Endodermal cell (in vitro differentiated cells): ENCODE measurements at regions not wholly inside any gene's neighbourhood (a gene's known extent, or its start where the extent isn't known, plus 50 kb on each side); places are given as distances from the start of the nearest gene placed in this dataset.
A peak's percentile ranks its signal among the peaks of the same experiment; 100 is the strongest.

Experiments
- DNase-seq: peaks from one replicate; pipeline ENCODE4 v3.0.0-alpha.2; 2017
- H3K27ac ChIP-seq: 2 replicates; pipeline ENCODE4 v1.5.1; 2013; ENCODE audit warnings: mild to moderate bottlenecking, low read depth, low read length, moderate library complexity
- H3K27me3 ChIP-seq: 2 replicates; pipeline ENCODE4 v1.6.1; 2013; ENCODE audit warnings: mild to moderate bottlenecking, low read length, moderate library complexity; ENCODE audit not compliant: insufficient read depth, control insufficient read depth, poor library complexity, severe bottlenecking
- H3K36me3 ChIP-seq: 2 replicates; pipeline ENCODE4 v1.7.0; 2013; ENCODE audit warnings: mild to moderate bottlenecking, low read length, moderate library complexity; ENCODE audit not compliant: control insufficient read depth, insufficient read depth
- H3K4me1 ChIP-seq: one replicate; pipeline ENCODE4 v1.7.0; 2013; ENCODE audit warnings: low read length; ENCODE audit not compliant: control insufficient read depth, insufficient read depth
- H3K4me3 ChIP-seq: 2 replicates; pipeline ENCODE4 v1.5.1; 2013; ENCODE audit warnings: mild to moderate bottlenecking, low read length, moderate library complexity
- H3K9ac ChIP-seq: 2 replicates; pipeline ENCODE4 v1.6.1; 2013; ENCODE audit warnings: mild to moderate bottlenecking, low read length, moderate library complexity; ENCODE audit not compliant: poor library complexity, severe bottlenecking; ENCODE audit errors: extremely low read depth
- H3K9me3 ChIP-seq: 2 replicates; pipeline ENCODE4 v1.6.1; 2013; ENCODE audit warnings: mild to moderate bottlenecking, low read length, moderate library complexity; ENCODE audit not compliant: control insufficient read depth
- H3K27ac Mint-ChIP-seq: 2 replicates; pipeline ENCODE4 v1.8.0; 2020; ENCODE audit warnings: mixed read lengths
- H3K27me3 Mint-ChIP-seq: 2 replicates; pipeline ENCODE4 v1.8.0; 2021; ENCODE audit warnings: mild to moderate bottlenecking, mixed read lengths; ENCODE audit not compliant: insufficient read depth
- H3K36me3 Mint-ChIP-seq: 2 replicates; pipeline ENCODE4 v1.8.0; 2020; ENCODE audit warnings: low read depth, mixed read lengths
- H3K4me1 Mint-ChIP-seq: 2 replicates; pipeline ENCODE4 v1.8.0; 2020; ENCODE audit warnings: mixed read lengths
- H3K4me3 Mint-ChIP-seq: 2 replicates; pipeline ENCODE4 v1.8.0; 2020; ENCODE audit warnings: mild to moderate bottlenecking, moderate library complexity, mixed read lengths
- H3K9me3 Mint-ChIP-seq: 2 replicates; pipeline ENCODE4 v1.8.0; 2020; ENCODE audit warnings: mild to moderate bottlenecking, mixed read lengths
- WGBS, 2 experiments: methylation state at CpG; one replicate each; pipeline versions ENCODE4 v1.1.5 to v1.1.7; 2013; ENCODE audit warnings: missing lambda C conversion rate in 2 of 2, mixed read lengths in 1 of 2; ENCODE audit not compliant: insufficient coverage in 1 of 2, insufficient read length in 1 of 2; 5-methylcytosine and 5-hydroxymethylcytosine counted together
- TF ChIP-seq, protein P1 (sequence below): fragments of 200-600 bp; sonication (generic); conservative IDR thresholded peaks from 2 replicates; pipeline ENCODE4 v1.5.0; 2021; ENCODE audit warnings: antibody characterized with exemption, mild to moderate bottlenecking

DNA sequence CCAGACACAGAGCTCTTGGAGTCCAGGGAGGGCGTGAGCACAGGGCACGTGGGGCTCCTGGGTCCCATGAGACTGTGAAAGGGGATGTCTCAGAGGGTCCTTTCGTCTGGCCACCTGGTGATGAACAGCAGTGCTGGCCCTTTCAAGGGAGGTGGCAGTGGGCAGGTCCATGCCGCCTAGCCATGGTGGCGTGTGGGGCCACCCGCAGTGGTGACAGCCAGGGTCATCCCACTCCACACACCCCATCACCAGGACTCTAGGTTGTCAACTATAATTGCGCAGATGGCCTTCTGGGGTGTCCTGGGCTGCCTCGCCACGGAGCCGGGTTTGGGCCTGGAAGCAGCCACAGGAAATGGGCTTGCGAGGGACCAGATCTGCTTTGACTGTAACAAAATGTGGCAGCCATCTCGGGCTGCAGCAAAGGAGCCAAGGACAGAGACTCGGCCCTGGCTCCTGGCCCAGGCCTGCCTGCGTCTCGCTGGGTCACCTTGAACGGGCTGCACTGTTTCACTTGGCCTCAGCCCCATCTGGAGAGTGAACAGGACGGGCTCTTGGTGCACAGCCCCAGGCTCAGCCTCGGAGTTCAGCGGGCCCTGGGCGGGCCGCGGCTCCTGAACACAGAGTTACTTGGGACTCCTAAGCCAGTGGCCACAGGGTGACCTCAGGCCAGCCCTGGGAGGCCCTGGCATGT lies 1350.5 kb downstream of the BRD1 start:
- H3K27ac ChIP-seq: no peak overlapping the region
- Mint-ChIP-seq H3K4me1 (no peaks in the 10 kb centered on the region), H3K4me3 (no peak overlapping the region), H3K9me3 (no peaks in the 10 kb centered on the region), H3K27me3 (peaks cover under 1% of the 10 kb centered on the region), H3K27ac (no peak overlapping the region), H3K36me3 (no peaks in the 10 kb centered on the region)
- WGBS, 2 experiments: 93 to 99% methylated on average over 18 to 22 of the region's 22 CpGs
- TF ChIP-seq, protein P1, sequence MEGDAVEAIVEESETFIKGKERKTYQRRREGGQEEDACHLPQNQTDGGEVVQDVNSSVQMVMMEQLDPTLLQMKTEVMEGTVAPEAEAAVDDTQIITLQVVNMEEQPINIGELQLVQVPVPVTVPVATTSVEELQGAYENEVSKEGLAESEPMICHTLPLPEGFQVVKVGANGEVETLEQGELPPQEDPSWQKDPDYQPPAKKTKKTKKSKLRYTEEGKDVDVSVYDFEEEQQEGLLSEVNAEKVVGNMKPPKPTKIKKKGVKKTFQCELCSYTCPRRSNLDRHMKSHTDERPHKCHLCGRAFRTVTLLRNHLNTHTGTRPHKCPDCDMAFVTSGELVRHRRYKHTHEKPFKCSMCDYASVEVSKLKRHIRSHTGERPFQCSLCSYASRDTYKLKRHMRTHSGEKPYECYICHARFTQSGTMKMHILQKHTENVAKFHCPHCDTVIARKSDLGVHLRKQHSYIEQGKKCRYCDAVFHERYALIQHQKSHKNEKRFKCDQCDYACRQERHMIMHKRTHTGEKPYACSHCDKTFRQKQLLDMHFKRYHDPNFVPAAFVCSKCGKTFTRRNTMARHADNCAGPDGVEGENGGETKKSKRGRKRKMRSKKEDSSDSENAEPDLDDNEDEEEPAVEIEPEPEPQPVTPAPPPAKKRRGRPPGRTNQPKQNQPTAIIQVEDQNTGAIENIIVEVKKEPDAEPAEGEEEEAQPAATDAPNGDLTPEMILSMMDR: no peak
- H3K9me3 ChIP-seq: no peaks in the 10 kb centered on the region
- H3K36me3 ChIP-seq: no peaks in the 10 kb centered on the region
- H3K9ac ChIP-seq: no peak overlapping the region
- H3K4me3 ChIP-seq: no peak overlapping the region
- DNase-seq: peak; percentile 27
- H3K27me3 ChIP-seq: no peaks in the 10 kb centered on the region
- no peaks in the 10 kb centered on the region for H3K4me1 ChIP-seq

DNA sequence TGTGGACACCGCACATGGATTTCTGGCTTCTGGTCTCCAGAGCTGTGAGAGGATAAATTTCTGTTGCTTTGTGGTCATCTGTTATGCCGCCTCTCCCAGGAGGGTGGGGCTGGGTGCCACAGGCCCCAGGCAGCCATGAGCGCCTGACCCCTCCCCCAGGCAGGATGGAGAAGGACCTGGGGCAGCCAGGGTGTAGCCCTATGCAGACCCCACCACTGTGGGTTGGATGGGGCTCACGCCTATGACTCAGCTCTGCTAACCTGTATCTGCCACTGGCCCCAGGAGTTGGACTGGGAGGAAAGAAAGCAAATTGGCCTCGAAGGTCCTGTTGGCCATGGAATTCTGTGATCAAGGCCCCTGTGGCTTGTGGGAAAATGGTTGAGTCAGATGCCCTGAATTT lies 1351.1 kb downstream of the BRD1 start:
- no peaks in the 10 kb centered on the region for H3K36me3 ChIP-seq
- H3K9me3 ChIP-seq: no peaks in the 10 kb centered on the region
- TF ChIP-seq, protein P1: no peak
- Mint-ChIP-seq H3K27me3 (peaks cover 3% of the 10 kb centered on the region), H3K4me3 (no peak overlapping the region), H3K4me1 (no peaks in the 10 kb centered on the region), H3K36me3 (no peaks in the 10 kb centered on the region), H3K9me3 (no peaks in the 10 kb centered on the region), H3K27ac (no peak overlapping the region)
- H3K27me3 ChIP-seq: no peaks in the 10 kb centered on the region
- peak; percentile 35 for DNase-seq
- no peak overlapping the region for H3K4me3 ChIP-seq
- H3K9ac ChIP-seq: no peak overlapping the region
- H3K4me1 ChIP-seq: no peaks in the 10 kb centered on the region
- no peak overlapping the region for H3K27ac ChIP-seq
- 92 to 96% methylated on average over 4 to 5 of the region's 5 CpGs for WGBS, 2 experiments

DNA sequence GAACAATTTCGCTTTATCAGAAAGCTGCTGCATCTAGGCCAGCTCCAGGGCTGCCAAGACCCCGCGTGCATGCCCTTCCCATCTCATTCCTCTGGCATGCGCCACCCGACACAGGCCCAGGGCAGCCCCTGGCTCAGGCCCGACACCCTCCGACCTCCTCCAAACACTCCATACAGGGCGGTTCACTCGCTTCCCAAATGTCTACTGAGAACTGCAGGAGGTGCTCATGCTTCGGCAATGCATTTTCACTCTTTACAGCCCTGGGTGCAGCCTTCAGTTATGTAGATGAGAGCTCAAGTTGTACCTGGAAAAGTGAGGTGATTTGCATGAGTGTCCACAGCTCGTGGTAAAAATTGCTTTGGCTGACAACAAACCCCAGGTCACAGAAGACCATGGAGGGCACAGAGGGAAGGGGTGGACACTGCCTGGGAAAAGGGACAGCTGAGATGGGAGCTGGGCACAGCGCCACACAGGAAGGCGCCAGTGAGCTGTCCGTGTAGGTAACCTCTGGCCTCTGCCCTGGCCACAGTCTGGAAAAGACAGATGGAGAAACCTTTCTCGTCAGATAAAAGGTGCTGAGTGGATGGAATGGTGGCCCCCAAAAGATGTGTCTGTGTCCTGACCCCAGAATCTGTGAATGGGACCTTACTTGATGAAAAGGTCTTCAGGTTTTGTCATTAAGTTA lies 1351.9 kb downstream of the BRD1 start:
- H3K4me1 ChIP-seq: no peaks in the 10 kb centered on the region
- no peaks in the 10 kb centered on the region for H3K9me3 Mint-ChIP-seq
- peaks cover 3% of the 10 kb centered on the region for H3K27me3 Mint-ChIP-seq
- H3K4me3 Mint-ChIP-seq: no peak overlapping the region
- no peaks in the 10 kb centered on the region for H3K9me3 ChIP-seq
- H3K27me3 ChIP-seq: no peaks in the 10 kb centered on the region
- H3K27ac Mint-ChIP-seq: no peak overlapping the region
- TF ChIP-seq, protein P1: no peak
- H3K4me1 Mint-ChIP-seq: no peaks in the 10 kb centered on the region
- H3K36me3 ChIP-seq: no peaks in the 10 kb centered on the region
- DNase-seq: peak; percentile 42
- no peak overlapping the region for H3K4me3 ChIP-seq
- no peaks in the 10 kb centered on the region for H3K36me3 Mint-ChIP-seq
- H3K9ac ChIP-seq: no peak overlapping the region
- WGBS, 2 experiments: 84 to 94% methylated on average over 10 to 15 of the region's 15 CpGs
- no peak overlapping the region for H3K27ac ChIP-seq
